Psoas muscle (tissue), 7 donors: ENCODE measurements at regions not wholly inside any gene's neighbourhood (a gene's known extent, or its start where the extent isn't known, plus 50 kb on each side); places are given as distances from the start of the nearest gene placed in this dataset.

Source experiments
- ATAC-seq, 4 donors: fragments of 200-7000 bp; cut with Tn5 transposase; one replicate each; pipeline ENCODE4 v1.9.1; 2020; ENCODE audit warnings: moderate library complexity in 3 of 4, mild to moderate bottlenecking in 2 of 4
- DNase-seq, 2 donors: peaks; one replicate each; pipeline ENCODE4 v3.0.0-alpha.2; 2020
- H3K27ac ChIP-seq: fragments of 200-600 bp; one replicate; pipeline ENCODE4 v1.8.0; 2022
- H3K27me3 ChIP-seq, 3 donors: fragments of 200-600 bp in 1 of 3; one replicate each; pipeline versions ENCODE4 v1.6.1 to v1.8.0; 2013 to 2022; ENCODE audit warnings: low read length in 2 of 3, mild to moderate bottlenecking in 2 of 3, moderate library complexity in 1 of 3; ENCODE audit not compliant: insufficient read depth in 3 of 3
- H3K36me3 ChIP-seq, 2 donors: fragments of 200-600 bp in 1 of 2; one replicate each; pipeline versions ENCODE4 v1.6.1 to v1.8.0; 2013 to 2022; ENCODE audit warnings: low read depth in 1 of 2, mild to moderate bottlenecking in 1 of 2, moderate library complexity in 1 of 2; ENCODE audit not compliant: insufficient read depth in 1 of 2
- H3K4me1 ChIP-seq: fragments of 200-600 bp; one replicate; pipeline ENCODE4 v1.8.0; 2022
- H3K4me3 ChIP-seq: fragments of 200-600 bp; one replicate; pipeline ENCODE4 v1.8.0; 2022; ENCODE audit warnings: mild to moderate bottlenecking
- H3K9me3 ChIP-seq: fragments of 200-600 bp; one replicate; pipeline ENCODE4 v1.8.0; 2022
- WGBS, 3 donors: extraction: QIAGEN DNeasy Blood & Tissue Kit; methylation state at CpG; one replicate each; pipeline versions ENCODE4 v1.1.6 to v1.1.7; 2013; 5-methylcytosine and 5-hydroxymethylcytosine counted together
- intact Hi-C, 2 donors: fragments of 100-400 bp; cut with DNase I; formaldehyde crosslinking; loops; one replicate each; pipeline versions ENCODE4 v1.11.0 to v1.14.2; 2022
- TF ChIP-seq, protein P1 (sequence below): fragments of 200-600 bp; IDR thresholded peaks from one replicate; pipeline ENCODE4 v1.8.0; 2022; ENCODE audit warnings: antibody characterized with exemption
- donor health status: healthy with polysubstance abuse.
- donor health status: DM: no; HTN: no; CAD: no; lungs with moderate emphysema.
- donor health status: Bipolar disorder and iron deficiency.
- donor health status: healthy.
- donor health status: DM: yes; HTN: yes; CAD: no.
- donor health status: DM: no; HTN: no; CAD: no.
- donor health status: DM: yes; HTN: yes; CAD: no.

GRCh38 chr5:175021841-175022625 lies 297.7 kb downstream of the MSX2 start:
- Histone ChIP-seq H3K4me1 (no peaks in the 10 kb centered on the region), H3K27me3 (peaks cover 0 to 2% (median 0%) of the 10 kb centered on the region in 3 donors), H3K27ac (no peak overlapping the region), H3K36me3 (no peaks in the 10 kb centered on the region), H3K4me3 (no peak overlapping the region), H3K9me3 (no peaks in the 10 kb centered on the region)
- no peak for ATAC-seq
- no peak for DNase-seq
- WGBS, 3 donors, result 35 to 38% (median 37%) methylated on average over 8 of the region's 8 CpGs
- TF ChIP-seq, protein P1, sequence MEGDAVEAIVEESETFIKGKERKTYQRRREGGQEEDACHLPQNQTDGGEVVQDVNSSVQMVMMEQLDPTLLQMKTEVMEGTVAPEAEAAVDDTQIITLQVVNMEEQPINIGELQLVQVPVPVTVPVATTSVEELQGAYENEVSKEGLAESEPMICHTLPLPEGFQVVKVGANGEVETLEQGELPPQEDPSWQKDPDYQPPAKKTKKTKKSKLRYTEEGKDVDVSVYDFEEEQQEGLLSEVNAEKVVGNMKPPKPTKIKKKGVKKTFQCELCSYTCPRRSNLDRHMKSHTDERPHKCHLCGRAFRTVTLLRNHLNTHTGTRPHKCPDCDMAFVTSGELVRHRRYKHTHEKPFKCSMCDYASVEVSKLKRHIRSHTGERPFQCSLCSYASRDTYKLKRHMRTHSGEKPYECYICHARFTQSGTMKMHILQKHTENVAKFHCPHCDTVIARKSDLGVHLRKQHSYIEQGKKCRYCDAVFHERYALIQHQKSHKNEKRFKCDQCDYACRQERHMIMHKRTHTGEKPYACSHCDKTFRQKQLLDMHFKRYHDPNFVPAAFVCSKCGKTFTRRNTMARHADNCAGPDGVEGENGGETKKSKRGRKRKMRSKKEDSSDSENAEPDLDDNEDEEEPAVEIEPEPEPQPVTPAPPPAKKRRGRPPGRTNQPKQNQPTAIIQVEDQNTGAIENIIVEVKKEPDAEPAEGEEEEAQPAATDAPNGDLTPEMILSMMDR, result no peak
- intact Hi-C loops, result no loop called here

DNA sequence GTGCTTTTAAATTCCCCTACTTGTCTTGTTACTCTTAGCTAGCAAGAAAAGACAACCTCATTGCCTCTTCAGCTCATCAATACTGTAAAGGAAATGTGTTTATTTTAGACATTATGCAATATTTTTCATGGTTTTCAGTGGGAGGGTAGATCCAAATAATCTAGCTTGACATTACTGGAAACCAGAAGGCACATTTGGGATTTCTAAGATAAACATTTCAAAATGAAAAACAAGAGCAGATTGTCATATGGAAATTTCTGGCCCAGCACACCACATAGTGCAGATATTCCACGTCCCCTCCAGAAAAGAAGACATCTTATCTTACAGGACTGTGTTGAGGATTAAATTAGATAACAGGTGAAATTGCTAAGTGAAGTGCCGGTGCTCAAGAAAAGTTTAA lies 296.9 kb downstream of the MSX2 start:
- ATAC-seq, result no peak
- Histone ChIP-seq H3K9me3 (no peaks in the 10 kb centered on the region), H3K27me3 (peaks cover 0 to 2% (median 0%) of the 10 kb centered on the region in 3 donors), H3K4me1 (no peaks in the 10 kb centered on the region), H3K4me3 (no peak overlapping the region), H3K36me3 (no peaks in the 10 kb centered on the region), H3K27ac (no peak overlapping the region)
- intact Hi-C loops, result no loop called here
- WGBS, 3 donors, result 66 to 68% (median 67%) methylated on average over 2 of the region's 2 CpGs
- TF ChIP-seq, protein P1, result no peak
- DNase-seq, result no peak

DNA sequence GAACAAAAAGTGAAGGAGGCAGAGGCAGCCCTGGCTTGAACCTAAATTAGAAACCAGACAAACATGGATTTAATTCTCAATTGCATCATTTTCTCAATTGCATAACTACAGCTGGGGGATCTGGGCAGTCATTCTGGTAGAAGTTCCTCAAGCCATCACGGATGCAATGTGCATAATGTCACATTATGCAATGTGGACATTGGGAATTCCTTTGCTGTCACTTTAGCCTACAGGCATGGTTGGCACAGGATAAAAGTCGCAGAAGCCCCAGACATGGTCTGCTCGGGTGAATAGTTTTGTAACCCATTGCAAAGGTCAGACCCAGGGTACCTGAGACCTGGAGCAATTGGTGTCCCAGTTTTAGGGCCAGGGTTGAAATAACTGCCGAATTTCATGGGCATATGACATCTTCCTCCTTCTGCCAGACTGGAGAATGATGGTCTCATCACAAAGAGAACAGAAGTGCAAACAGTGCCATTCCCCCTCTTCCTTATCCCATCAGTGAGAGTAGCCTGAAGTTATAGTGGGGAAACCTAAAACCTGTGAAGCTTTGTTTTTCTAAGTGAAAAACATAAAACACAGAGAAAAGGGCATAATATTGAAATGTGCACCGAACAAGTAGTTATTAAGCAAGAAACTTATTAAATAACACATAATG lies 290.8 kb downstream of the MSX2 start:
- Histone ChIP-seq H3K4me1 (no peaks in the 10 kb centered on the region), H3K36me3 (no peaks in the 10 kb centered on the region), H3K4me3 (no peak overlapping the region), H3K9me3 (no peaks in the 10 kb centered on the region), H3K27ac (no peak overlapping the region), H3K27me3 (no peaks in the 10 kb centered on the region)
- TF ChIP-seq, protein P1, result no peak
- WGBS, 3 donors, result 43 to 63% (median 49%) methylated on average over 5 of the region's 5 CpGs
- ATAC-seq (no peak), DNase-seq (no peak)
- intact Hi-C loops, result no loop called here

DNA sequence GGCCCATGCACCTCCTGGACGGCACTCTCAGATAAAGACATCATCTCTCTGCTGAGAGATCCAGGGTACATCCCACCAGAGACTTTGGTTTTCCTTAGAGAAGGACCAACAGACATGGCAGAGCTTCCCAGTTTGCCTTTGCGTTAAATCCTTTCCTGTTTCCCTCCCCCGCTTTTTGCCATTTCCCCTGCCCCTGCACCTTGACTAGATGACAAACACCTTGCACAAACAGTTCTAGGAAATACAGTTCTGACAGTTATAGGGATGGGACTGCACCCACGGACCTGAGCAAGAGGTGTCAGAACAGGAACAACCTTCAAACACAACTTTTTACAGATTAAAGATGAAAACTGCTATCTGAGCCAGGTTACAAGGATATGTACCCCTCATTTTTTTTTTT lies 288.9 kb downstream of the MSX2 start:
- DNase-seq (no peak), ATAC-seq (no peak)
- 74 to 83% (median 80%) methylated on average over 4 of the region's 4 CpGs for WGBS, 3 donors
- Histone ChIP-seq H3K36me3 (no peaks in the 10 kb centered on the region), H3K27me3 (no peaks in the 10 kb centered on the region), H3K27ac (no peak overlapping the region), H3K9me3 (no peaks in the 10 kb centered on the region), H3K4me1 (no peaks in the 10 kb centered on the region), H3K4me3 (no peak overlapping the region)
- intact Hi-C loops, result no loop called here
- TF ChIP-seq, protein P1, result no peak
